Osteoblast (primary cell): ENCODE measurements at regions not wholly inside any gene's neighbourhood (a gene's known extent, or its start where the extent isn't known, plus 50 kb on each side); places are given as distances from the start of the nearest gene placed in this dataset.
A peak's percentile ranks its signal among the peaks of the same experiment; 100 is the strongest.

Experiments
- DNase-seq: peaks from one replicate; pipeline ENCODE4 v3.0.0; 2011; ENCODE audit warnings: low spot score, mixed read lengths; ENCODE audit not compliant: insufficient read length; ENCODE audit errors: missing footprints
- H2AFZ ChIP-seq: 2 replicates; pipeline ENCODE4 v1.6.0; 2011; ENCODE audit warnings: mild to moderate bottlenecking, low read length
- H3K27ac ChIP-seq: 2 replicates; pipeline ENCODE4 v1.5.1; 2011; ENCODE audit warnings: mild to moderate bottlenecking, low read depth, low read length, moderate library complexity
- H3K27me3 ChIP-seq: 2 replicates; pipeline ENCODE4 v1.6.0; 2012; ENCODE audit warnings: mild to moderate bottlenecking, control low read depth, inconsistent platforms, low read length, moderate library complexity; ENCODE audit not compliant: insufficient read depth
- H3K36me3 ChIP-seq: 2 replicates; pipeline ENCODE4 v1.5.1; 2011; ENCODE audit warnings: mild to moderate bottlenecking, low read length, control low read depth, moderate library complexity; ENCODE audit not compliant: insufficient read depth
- H3K4me1 ChIP-seq: 2 replicates; pipeline ENCODE4 v1.5.1; 2011; ENCODE audit warnings: mild to moderate bottlenecking, low read length, control low read depth, moderate library complexity; ENCODE audit not compliant: insufficient read depth
- H3K4me2 ChIP-seq: 2 replicates; pipeline ENCODE4 v1.6.0; 2011; ENCODE audit warnings: mild to moderate bottlenecking, low read length; ENCODE audit not compliant: insufficient read depth
- H3K4me3 ChIP-seq: fragments of 200-600 bp; sonication (generic); 3 replicates; pipeline ENCODE4 v1.5.1; 2012; ENCODE audit warnings: mild to moderate bottlenecking, low read length, inconsistent platforms; ENCODE audit not compliant: insufficient read depth
- H3K79me2 ChIP-seq: 2 replicates; pipeline ENCODE4 v1.6.0; 2012; ENCODE audit warnings: mild to moderate bottlenecking, low read length, control low read depth, inconsistent platforms; ENCODE audit not compliant: insufficient read depth
- H3K9me3 ChIP-seq: 2 replicates; pipeline ENCODE4 v1.5.1; 2011; ENCODE audit warnings: low read depth, low read length, control low read depth
- H4K20me1 ChIP-seq: 2 replicates; pipeline ENCODE4 v1.6.0; 2012; ENCODE audit warnings: mild to moderate bottlenecking, low read length, control low read depth; ENCODE audit not compliant: insufficient read depth
- CTCF ChIP-seq: IDR thresholded peaks from 2 replicates; pipeline ENCODE4 v1.5.1; 2011; ENCODE audit warnings: mild to moderate bottlenecking, low read depth, low read length, moderate library complexity; ENCODE audit errors: extremely low read depth

DNA sequence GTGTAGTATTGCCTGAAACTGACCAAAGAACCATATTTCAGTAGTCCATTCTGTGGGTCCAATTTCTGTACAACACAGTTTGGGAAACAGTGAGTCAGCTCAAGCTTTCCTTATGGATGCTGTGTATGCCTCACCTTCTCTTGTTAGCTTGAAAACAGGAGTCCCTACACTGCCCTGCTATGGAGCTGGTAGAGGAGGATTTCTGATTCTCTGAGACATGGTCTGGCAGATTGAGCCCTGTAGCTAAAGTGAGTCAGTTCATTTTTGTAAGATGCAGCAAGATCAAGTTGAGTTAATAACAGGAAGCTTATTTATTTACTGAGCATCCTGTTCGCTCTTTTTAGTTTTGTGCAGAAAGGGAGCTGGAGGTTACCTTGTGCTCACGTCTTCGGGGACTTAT is 424.1 kb upstream of the RBMS3 start:
- H3K36me3 ChIP-seq: no peaks in the 10 kb centered on the region
- no peak for DNase-seq

GRCh38 chr3:28859897-28860296 is 421.0 kb upstream of the RBMS3 start:
- DNase-seq: no peak
- Histone ChIP-seq H3K27me3 (no peaks in the 10 kb centered on the region), H3K4me1 (peaks cover 8% of the 10 kb centered on the region), H3K9me3 (no peaks in the 10 kb centered on the region), H3K36me3 (no peaks in the 10 kb centered on the region), H3K4me2 (peak overlapping the region; percentile 34), H4K20me1 (no peaks in the 10 kb centered on the region), H3K27ac (no peak overlapping the region), H3K4me3 (no peak overlapping the region), H3K79me2 (no peaks in the 10 kb centered on the region), H2AFZ (no peak overlapping the region)
- no peak for TF ChIP-seq CTCF

More for the DNA sequence above, 424.1 kb upstream of the RBMS3 start:
- Histone ChIP-seq H3K9me3 (no peaks in the 10 kb centered on the region), H3K27me3 (no peaks in the 10 kb centered on the region), H3K4me2 (no peak overlapping the region), H2AFZ (no peak overlapping the region), H3K4me1 (peaks cover 8% of the 10 kb centered on the region), H4K20me1 (no peaks in the 10 kb centered on the region), H3K27ac (no peak overlapping the region), H3K79me2 (no peaks in the 10 kb centered on the region), H3K4me3 (no peak overlapping the region)
- no peak for TF ChIP-seq CTCF

DNA sequence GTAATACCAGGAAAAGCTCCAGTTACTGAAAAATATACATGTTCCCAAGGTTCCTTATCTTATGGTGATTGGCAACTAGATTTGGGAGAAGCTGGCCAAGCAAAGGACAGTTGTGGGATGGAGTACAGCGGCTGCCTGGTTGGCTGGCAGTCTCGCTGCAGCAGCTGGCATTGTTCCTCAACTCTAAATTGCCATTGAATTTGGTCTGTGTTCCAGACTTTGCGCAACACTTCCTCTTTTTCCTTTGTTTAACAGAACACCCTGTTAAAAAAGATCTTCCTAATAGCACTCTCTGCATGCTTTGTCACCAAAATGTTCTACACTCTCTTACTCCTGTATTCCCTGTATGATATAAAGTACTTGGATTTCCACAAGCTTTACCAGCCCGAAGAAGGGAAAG is 420.6 kb upstream of the RBMS3 start:
- Histone ChIP-seq H3K4me3 (no peak overlapping the region), H3K79me2 (no peaks in the 10 kb centered on the region), H3K4me1 (peaks cover 8% of the 10 kb centered on the region), H4K20me1 (no peaks in the 10 kb centered on the region), H3K4me2 (peak overlapping the region; percentile 34), H3K36me3 (no peaks in the 10 kb centered on the region), H2AFZ (no peak overlapping the region), H3K27ac (no peak overlapping the region), H3K27me3 (no peaks in the 10 kb centered on the region), H3K9me3 (no peaks in the 10 kb centered on the region)
- no peak for TF ChIP-seq CTCF
- no peak for DNase-seq

- Histone ChIP-seq H3K27me3 (peaks cover 6% of the 10 kb centered on the region), H4K20me1 (no peaks in the 10 kb centered on the region), H3K36me3 (no peaks in the 10 kb centered on the region), H3K4me3 (no peak overlapping the region), H2AFZ (no peak overlapping the region), H3K79me2 (no peaks in the 10 kb centered on the region), H3K9me3 (no peaks in the 10 kb centered on the region), H3K27ac (no peak overlapping the region), H3K4me2 (no peak overlapping the region), H3K4me1 (peaks cover 8% of the 10 kb centered on the region)
- TF ChIP-seq CTCF: no peak
- no peak for DNase-seq
Measured at GRCh38 chr3:28863186-28863585, 417.7 kb upstream of the RBMS3 start.
